HG02763 (cell line): ENCODE measurements at regions not wholly inside any gene's neighbourhood (a gene's known extent, or its start where the extent isn't known, plus 50 kb on each side); places are given as distances from the start of the nearest gene placed in this dataset.
"Not testable (repeated sequence)": the region's sequence is repeated elsewhere in the genome, so short reads cannot be mapped to it uniquely, and the experiment has no call there.

Experiments used
- ATAC-seq: cut with Tn5 transposase; IDR thresholded peaks from one replicate; pipeline ENCODE4 v1.9.1; 2021; ENCODE audit warnings: mild to moderate bottlenecking, moderate library complexity; ENCODE audit not compliant: unreplicated experiment

DNA sequence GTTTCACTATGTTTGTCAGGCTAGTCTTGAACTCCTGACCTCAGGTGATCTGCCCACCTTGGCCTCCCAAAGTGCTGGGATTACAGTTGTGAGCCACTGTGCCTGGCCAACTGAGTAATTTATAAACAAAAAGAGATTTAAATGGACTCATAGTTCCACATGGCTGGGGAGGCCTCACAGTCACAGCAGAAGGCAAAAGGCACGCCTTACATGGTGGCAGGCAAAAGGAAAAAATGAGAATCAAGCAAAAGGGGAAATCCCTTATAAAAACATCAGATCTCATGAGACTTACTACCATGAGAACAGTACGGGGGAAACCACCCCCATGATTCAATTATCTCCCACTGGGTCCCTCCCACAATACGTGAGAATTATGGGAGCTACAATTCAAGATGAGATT is 73.2 kb upstream of the TIAM1 start:
- ATAC-seq = not testable (repeated sequence)

DNA sequence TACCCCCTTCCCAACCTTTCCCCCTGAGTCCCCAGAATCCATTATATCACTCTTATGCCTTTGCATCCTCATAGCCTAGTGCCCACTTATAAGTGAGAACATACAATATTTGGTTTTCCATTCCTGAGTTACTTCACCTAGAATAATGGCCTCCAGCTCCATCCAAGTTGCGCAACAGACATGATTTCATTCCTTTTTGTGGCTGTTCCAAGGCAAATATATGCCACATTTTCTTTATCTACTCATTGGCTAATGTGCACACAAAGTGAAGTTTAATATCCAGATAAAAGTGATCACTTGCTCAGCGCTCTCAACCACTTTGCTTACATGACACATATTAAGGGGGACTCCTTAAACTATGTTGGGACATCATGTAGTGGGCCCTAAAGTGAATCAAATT is 72.4 kb upstream of the TIAM1 start:
- no peak for ATAC-seq

DNA sequence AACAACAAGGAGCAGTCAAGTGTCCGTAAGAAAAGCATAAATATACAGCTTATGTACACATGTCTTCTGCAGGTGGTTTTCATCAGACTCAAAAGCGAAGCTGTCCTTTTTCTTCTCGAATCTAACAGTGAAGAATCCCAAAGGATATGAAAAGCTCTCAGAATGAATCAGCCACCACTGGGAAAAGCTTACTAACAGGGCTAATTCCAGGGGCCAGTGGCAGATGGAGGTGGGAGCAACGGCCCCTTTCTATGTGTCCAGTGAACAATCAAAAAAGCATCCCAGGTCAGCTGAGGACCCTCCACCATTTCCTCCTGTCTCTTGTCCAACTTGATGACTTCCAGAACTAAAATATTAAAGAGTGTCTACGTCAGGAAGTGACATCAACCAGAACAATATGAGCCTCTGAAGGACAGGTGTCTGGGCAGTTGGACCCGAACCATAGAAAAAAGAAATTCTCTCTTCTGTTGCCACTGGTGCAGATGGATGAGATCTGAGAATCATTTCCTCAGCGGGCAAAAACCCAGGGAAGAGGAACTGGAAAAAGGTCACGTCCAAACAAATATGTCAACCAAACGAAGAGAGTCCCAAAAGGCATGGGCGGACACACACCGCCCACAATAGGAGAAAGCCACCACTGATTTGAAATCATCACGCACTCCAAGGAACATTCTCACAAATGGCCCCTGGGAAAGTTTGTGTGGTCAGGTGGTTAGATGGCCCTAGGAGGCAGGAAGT is 70.4 kb upstream of the TIAM1 start:
- no peak for ATAC-seq

DNA sequence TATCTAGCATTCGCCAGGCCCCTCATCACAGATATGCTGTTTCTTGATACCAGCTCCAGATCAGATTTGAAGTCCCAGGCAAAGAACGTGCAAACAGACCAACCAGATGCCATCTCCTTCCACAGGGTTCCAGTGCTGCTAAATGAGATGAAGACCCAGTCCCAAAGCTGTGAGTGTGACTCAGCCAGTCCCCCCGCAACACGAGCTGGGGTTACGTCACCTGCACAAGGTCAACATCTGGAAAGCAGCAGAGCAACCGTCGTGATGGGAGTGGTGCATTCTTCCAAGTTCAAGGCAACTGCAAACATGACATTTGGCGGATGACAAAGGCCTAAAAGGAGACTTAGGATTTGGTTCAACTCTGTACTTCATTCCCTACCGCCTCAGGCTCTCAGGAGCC is 69.6 kb upstream of the TIAM1 start:
- ATAC-seq = no peak

DNA sequence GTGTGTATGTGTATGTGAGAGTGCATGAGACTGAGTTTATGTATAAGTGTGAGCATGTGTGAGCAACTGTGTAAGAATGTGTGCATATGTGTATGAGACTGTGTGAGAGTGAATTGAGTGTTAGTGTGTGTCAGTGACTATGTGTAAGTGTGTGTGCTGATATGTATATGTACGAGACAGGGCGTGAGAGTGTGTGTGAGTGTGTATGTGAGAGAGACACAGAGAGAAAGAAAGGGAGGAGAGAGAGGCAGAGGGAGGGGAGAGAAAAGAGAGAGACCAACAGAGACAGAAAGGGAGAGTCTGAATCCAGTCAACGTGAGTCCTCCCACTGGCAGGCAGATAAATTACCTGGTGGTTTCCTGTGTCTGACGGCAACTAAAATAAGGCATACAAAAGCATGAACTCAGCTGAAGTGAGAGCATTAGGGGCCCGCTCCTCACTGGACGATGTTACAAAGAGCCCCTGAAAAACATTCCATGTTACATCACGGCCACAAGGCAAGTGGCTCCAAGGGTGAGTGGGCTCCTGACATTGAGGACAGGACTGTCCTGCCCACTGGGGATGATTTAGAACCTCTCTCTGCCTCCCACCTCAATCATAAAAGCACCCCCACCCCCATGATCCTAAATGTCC is 66.6 kb upstream of the TIAM1 start:
- ATAC-seq = no peak

DNA sequence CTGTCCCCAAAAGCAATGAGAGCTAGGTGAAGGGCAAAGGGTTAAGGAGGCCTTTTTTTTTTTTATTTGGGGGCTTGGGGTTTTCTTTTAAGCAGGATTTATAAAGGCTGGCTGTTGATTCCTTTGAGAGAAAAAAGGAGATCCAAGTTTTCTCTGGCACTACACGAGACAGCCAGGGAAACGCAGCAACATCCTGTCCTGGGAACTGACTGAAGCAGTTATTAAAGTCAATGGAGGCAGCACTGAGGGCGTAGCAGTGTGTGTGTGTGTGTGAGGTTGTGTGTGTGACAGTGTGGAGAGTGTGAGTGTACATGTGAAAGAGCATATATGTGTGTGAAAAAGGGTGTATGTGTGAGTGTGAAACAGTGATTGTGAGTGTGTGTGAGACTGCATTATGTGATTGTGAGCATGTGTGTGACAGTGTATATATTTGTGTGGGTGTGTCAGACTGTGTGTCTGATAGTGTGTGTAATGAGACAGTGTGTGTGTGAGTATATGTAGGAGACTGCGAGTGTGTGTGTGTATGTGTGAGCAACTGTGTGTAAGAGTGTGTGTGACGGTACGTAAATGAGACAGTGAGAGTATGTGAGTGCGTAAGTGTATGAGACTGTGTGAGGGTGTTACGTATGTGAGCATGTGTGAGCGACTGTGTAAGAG is 65.9 kb upstream of the TIAM1 start:
- no peak for ATAC-seq

DNA sequence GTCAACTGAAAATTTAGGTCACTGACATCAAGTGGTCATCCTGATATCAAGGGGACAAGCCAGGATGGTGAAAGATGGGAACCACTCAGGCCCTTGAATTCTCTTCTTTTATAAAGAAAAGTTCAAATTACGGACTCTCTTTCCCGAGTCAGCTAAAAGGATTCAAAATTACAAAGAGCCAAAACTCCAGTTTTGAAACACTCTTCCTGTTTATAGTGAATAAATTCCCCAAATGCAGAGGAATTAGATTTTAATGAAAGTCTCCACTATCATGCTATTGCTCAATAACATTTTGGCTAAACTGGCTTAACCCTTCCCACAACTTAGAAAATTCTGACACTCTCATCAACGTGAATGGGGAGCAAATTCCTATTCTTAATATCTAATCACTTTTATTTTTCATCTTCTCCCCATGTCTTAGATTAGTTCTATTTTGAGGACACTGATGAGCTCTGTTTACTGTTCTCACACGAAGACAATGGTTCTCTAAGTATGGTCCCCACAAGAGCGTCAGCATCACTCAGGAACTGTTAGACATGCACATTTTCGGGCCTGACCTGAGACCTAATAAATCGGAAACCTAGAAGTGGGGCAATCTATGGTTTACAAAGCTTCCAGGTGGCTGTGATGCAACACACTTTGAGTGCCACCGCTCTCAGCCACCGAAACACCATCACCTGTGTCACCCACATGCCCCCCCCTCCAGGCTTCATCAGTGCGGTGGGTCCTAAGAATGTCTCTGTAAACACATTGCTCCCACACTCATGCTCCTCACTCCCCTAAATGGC is 64.4 kb upstream of the TIAM1 start:
- ATAC-seq = no peak

DNA sequence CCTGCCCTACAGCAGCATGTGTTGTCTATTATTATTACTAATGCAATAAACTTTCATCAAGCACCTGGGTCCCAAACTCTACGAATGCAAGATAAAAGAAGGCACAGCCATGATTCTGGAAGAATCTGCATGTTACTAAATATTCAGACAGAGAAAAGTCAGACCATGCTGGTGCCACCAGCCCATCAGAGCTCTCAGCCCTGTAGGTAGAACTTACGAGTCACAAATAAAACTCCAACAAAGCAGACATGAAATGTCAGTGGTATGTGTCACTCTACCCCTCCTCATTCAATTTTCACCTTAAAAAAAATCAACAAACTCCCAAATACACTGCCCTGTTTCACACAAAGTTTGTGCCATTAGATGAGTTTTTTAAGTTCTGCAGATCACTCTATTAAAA is 62.4 kb upstream of the TIAM1 start:
- ATAC-seq = no peak

DNA sequence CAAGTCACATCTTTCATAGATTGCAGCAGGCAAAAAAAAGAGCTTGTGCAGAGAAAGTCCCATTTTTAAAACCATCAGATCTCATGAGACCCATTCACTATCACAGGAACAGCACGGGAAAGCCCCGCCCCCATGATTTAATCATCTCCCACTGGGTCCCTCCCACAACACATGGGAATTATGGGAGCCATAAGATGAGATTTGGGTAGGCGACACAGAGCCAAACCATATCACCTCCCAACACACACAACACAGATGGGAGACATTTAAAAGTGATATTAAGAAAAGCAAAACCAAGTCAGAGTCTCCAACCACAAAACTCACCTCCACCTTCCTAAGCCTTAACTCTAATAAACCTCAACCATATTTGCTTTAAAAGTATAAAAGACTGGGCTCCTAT is 61.5 kb upstream of the TIAM1 start:
- no peak for ATAC-seq

DNA sequence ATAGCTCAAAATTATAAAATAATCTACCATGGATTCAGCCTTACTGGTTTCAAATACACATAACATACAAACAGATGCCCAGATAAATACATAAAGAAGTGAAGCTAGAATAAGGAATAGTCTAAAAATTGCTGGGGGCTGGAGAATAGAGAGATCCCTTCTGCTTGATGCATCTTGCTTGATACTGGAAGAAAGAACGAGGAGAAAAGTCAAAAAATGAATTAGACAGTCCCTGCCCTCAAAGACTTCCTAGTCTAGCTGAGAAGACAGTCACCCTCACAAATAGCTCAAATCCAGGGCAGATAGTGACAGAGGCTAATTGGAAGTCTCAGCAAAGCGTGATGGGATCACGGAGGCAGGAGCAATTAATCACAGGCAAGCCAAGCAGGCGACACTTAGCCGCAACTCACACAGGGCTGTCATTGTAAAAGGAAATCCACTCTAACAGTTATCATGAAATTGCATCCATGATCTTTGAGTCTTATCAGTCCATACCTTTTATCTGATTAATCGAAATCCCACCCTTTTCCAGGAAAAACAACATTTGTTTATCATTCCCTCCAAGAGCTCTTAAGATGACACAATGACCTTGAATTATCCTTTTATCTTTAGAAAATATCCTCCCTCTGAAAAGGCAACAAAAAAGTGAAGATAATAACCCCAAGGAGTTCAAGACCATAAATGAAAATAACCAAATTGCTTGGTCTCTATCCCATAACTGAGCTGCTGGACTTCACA is 59.7 kb upstream of the TIAM1 start:
- ATAC-seq = no peak

DNA sequence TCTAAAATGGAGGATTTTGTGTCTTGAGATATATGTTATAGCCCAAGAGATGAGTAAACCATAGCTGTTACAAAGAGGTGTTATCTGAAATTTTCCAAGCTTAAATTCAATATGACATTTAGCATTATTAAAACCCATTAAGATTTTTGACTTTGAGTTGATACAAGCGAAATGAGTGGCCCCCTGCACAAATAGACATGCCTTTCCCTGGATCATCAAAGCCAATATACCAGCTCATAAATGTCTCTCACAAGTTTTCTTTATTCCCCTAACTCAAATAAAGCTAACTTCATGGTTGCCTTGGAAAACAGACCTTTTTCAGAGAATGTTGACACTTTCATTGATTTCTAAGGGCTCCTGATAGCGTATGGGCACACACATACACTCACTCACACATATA is 55.5 kb upstream of the TIAM1 start:
- ATAC-seq = no peak

DNA sequence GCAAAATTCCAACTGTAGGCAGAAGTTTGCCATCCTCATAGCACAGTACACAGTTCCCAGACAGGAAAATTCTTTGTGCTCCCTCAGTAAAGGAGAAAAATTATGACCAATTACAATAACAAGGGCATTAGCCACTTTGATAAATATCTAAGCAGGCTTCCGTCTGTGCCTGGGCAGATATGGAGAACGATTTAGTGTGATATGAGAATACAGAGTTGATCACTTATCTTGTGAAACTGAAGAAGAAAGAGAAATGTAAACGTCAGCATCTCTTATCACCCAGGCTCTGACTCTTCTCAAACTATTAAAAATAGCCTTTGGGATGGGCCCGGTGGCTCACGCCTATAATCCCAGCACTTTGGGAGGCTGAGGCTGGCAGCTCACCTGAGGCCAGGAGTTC is 54.5 kb upstream of the TIAM1 start:
- ATAC-seq = no peak

DNA sequence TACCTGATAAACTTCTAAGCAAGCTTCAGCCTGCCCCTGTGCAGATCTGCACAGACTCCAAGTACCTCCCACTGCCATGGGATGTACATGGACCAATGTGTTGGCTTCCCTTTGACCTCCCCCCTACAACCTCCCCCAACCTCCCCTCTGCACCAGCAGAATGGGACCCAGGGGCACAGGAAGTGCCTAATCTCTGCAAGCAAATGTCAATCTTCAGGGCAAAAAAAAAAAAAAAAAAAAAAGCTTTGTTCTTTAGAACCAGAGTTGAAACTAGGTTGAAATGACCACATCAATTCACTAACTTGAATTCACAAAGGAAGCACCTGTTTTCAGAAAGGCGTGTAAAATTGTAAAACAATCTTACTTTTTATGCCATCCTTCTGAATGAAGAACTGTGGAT is 53.9 kb upstream of the TIAM1 start:
- ATAC-seq = no peak

DNA sequence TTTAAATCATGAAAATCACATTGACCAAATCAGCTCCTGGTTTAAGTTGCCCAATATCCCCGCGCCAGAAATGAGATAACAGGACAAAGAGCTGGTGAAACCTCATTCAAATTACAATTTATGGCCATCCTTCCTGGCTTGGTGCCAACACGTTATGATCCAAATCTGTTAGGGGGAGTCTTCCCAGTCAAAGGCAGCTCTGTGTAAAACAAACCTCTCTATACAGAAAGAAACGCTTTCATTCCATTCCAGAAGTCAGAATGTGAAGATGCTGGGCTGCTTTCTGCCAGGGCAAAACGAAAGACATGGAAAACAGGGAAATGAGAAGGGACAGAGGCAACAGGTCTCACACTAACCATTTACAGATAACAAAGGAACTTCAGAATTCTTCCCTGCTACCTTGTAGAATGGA is 53.5 kb upstream of the TIAM1 start:
- ATAC-seq = no peak

DNA sequence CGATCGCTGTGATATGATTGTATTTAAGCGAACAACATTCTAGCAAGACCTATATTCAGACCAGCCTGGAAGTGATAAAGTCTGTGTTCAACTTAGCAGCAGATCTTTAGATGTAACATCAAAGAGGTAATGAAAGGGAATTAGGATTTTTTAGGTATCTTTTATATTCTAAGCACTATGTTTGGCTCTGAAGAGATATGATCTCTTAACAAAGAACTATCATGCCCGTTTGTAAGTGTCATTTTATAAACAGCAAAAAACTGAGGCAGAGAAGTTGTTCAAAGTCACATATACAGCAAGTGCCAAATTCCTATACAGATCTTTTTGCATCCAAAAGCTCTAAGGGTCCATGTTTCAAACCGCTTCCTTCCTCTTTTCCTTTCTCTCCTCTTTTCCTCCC is 53.0 kb upstream of the TIAM1 start:
- no peak for ATAC-seq

DNA sequence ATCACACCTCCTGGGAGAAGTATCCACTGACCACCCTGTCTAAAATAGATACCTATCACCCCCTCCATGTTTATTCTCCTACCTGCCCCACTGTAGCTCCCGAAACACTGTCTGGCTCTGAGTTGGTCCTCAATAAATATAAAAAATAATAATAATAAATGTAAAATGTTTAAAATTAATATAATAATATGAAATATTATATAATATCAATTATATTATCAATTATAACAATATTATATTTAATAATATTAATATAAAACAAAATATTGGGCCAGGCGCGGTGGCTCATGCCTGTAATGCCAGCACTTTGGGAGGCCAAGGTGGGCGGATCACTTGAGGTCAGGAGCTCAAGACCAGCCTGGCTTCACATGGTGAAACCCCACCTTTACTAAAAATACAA is 52.3 kb upstream of the TIAM1 start:
- ATAC-seq = no peak

DNA sequence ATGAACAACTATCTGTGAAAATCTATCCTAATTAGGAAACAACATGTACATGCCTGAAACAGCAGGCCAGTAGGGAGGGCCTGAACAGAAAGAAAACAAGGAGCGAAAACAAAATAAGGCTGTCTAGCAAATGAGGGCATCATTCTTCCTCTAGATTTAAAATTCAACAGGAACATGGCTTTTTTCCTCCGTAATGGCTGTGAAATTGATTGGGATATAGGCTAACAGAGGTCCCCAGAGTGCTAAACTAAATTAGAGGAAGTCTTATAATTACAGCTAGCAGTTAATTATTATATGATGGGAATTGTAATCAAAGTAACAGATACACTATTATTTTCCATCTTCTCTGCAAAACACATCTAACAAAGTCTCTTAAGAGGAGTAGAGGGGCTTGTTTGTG is 51.7 kb upstream of the TIAM1 start:
- no peak for ATAC-seq

DNA sequence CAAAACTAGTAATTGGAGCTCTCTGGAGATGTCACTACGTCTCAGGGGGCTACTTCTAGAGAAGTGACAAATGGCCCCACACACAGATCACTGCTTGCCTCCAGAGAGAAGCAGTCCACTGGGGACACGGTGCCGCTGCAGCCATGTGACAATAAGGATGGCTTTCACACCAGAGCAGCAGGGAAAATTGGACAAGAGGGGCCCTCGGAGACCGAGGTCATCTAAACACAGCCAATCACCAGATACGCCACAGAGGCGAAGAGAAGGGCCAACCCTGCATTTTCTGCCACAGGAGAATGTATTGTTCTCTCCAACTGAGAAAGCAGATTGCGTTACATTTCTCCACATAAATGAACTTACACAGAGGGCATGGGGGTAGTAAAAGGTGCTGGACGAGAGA is 51.2 kb upstream of the TIAM1 start:
- no peak for ATAC-seq

DNA sequence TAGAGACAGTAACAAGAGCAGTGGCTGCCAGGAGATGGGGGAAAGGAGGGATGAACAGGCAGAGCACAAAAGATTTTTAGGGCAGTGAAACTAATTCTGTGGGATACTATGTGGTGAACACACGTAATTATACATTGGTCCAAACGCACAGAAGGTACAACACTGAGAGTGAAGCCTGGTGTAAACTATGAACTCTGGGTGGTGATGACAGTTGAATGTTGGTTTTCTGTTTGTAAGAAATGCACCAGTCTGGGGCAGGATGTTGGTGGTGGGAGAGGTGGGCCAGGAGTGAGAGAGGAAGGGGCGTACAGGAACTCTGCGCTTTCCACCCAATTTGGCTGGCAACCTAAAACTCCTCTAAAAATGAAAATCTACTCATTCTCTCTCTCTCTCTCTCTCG is 50.2 kb upstream of the TIAM1 start:
- no peak for ATAC-seq
